ENCODE measurements at regions not wholly inside any gene's neighbourhood (a gene's known extent, or its start where the extent isn't known, plus 50 kb on each side); places are given as distances from the start of the nearest gene placed in this dataset.
A peak's percentile ranks its signal among the peaks of the same experiment; 100 is the strongest.

- no peaks in the 10 kb centered on the region for H3K27me3 ChIP-seq (ENCODE audit: insufficient read depth, low read length, poor library complexity)
- H2AFZ ChIP-seq (ENCODE audit: low read depth, low read length), result 0 out of 2 replicates have a peak overlapping the region, but pooled peaks have one; percentile 7
- no peak overlapping the region for H3K4me2 ChIP-seq (ENCODE audit: insufficient read depth, low read length)
- H3K4me3 ChIP-seq (ENCODE audit: low read depth in 1 of 2, low read length in 2 of 2), result no peak overlapping the region
- no peak for TF ChIP-seq EZH2 (IDR thresholded peaks at IDR 0.05; ENCODE audit: borderline replicate concordance, low read depth, low read length, severe bottlenecking)
- TF ChIP-seq CTCF (IDR thresholded peaks at IDR 0.05; ENCODE audit: borderline replicate concordance, extremely low read depth, low read length, poor library complexity, severe bottlenecking), result no peak
- H3K79me2 ChIP-seq (ENCODE audit: insufficient read depth, low read length), result no peaks in the 10 kb centered on the region
- no peaks in the 10 kb centered on the region for H4K20me1 ChIP-seq (ENCODE audit: insufficient read depth, low read length)
- H3K4me1 ChIP-seq (ENCODE audit: insufficient read depth, low read length), result no peaks in the 10 kb centered on the region
- ATAC-seq (ENCODE audit: insufficient read depth, low read depth), result no peak
- no peaks in the 10 kb centered on the region for H3K36me3 ChIP-seq (ENCODE audit: insufficient read depth, low read length)
- H3K9me3 ChIP-seq (ENCODE audit: insufficient read depth, low read length, severe bottlenecking), result no peaks in the 10 kb centered on the region
- no peak for DNase-seq
- no peak overlapping the region for H3K27ac ChIP-seq (ENCODE audit: low read length)
- H3K9ac ChIP-seq (ENCODE audit: low read depth, low read length), result no peak overlapping the region
Measured at GRCh38 chr18:29012883-29013465, 836.0 kb upstream of the CDH2 start.

- Histone ChIP-seq H3K4me1 (ENCODE audit: insufficient read depth, low read length) (no peaks in the 10 kb centered on the region), H2AFZ (ENCODE audit: low read depth, low read length) (no peak overlapping the region), H3K4me2 (ENCODE audit: insufficient read depth, low read length) (no peak overlapping the region), H3K27ac (ENCODE audit: low read length) (no peak overlapping the region), H3K27me3 (ENCODE audit: insufficient read depth, low read length, poor library complexity) (no peaks in the 10 kb centered on the region), H4K20me1 (ENCODE audit: insufficient read depth, low read length) (no peaks in the 10 kb centered on the region), H3K79me2 (ENCODE audit: insufficient read depth, low read length) (no peaks in the 10 kb centered on the region), H3K9me3 (ENCODE audit: insufficient read depth, low read length, severe bottlenecking) (no peaks in the 10 kb centered on the region), H3K9ac (ENCODE audit: low read depth, low read length) (no peak overlapping the region), H3K4me3 (ENCODE audit: low read depth in 1 of 2, low read length in 2 of 2) (no peak overlapping the region), H3K36me3 (ENCODE audit: insufficient read depth, low read length) (no peaks in the 10 kb centered on the region)
- ATAC-seq (ENCODE audit: insufficient read depth, low read depth) (no peak), DNase-seq (no peak)
- TF ChIP-seq CTCF (IDR thresholded peaks at IDR 0.05; ENCODE audit: borderline replicate concordance, extremely low read depth, low read length, poor library complexity, severe bottlenecking), result no peak
- no peak for TF ChIP-seq EZH2 (IDR thresholded peaks at IDR 0.05; ENCODE audit: borderline replicate concordance, low read depth, low read length, severe bottlenecking)
Measured at GRCh38 chr18:29012364-29012763, 835.4 kb upstream of the CDH2 start.

GRCh38 chr18:29009250-29009803, 832.4 kb upstream of the CDH2 start:
- H3K4me3 ChIP-seq (ENCODE audit: low read depth in 1 of 2, low read length in 2 of 2), result no peak overlapping the region
- H3K4me1 ChIP-seq (ENCODE audit: insufficient read depth, low read length), result no peaks in the 10 kb centered on the region
- TF ChIP-seq EZH2 (IDR thresholded peaks at IDR 0.05; ENCODE audit: borderline replicate concordance, low read depth, low read length, severe bottlenecking) (no peak), CTCF (IDR thresholded peaks at IDR 0.05; ENCODE audit: borderline replicate concordance, extremely low read depth, low read length, poor library complexity, severe bottlenecking) (no peak)
- no peak overlapping the region for H3K27ac ChIP-seq (ENCODE audit: low read length)
- H3K27me3 ChIP-seq (ENCODE audit: insufficient read depth, low read length, poor library complexity), result no peaks in the 10 kb centered on the region
- no peak overlapping the region for H3K9ac ChIP-seq (ENCODE audit: low read depth, low read length)
- no peaks in the 10 kb centered on the region for H4K20me1 ChIP-seq (ENCODE audit: insufficient read depth, low read length)
- H3K79me2 ChIP-seq (ENCODE audit: insufficient read depth, low read length), result no peaks in the 10 kb centered on the region
- H3K4me2 ChIP-seq (ENCODE audit: insufficient read depth, low read length), result no peak overlapping the region
- DNase-seq, result no peak
- no peak for ATAC-seq (ENCODE audit: insufficient read depth, low read depth)
- no peaks in the 10 kb centered on the region for H3K36me3 ChIP-seq (ENCODE audit: insufficient read depth, low read length)
- no peak overlapping the region for H2AFZ ChIP-seq (ENCODE audit: low read depth, low read length)
- H3K9me3 ChIP-seq (ENCODE audit: insufficient read depth, low read length, severe bottlenecking), result no peaks in the 10 kb centered on the region
